ENCODE measurements at regions not wholly inside any gene's neighbourhood (a gene's known extent, or its start where the extent isn't known, plus 50 kb on each side); places are given as distances from the start of the nearest gene placed in this dataset.

- no peak for DNase-seq (ENCODE audit: low read depth)
- no peak overlapping the region for H3K4me3 ChIP-seq (ENCODE audit: low read depth, low read length)
Measured at GRCh38 chr13:95484052-95484451, 68.5 kb upstream of the CLDN10 start.

DNA sequence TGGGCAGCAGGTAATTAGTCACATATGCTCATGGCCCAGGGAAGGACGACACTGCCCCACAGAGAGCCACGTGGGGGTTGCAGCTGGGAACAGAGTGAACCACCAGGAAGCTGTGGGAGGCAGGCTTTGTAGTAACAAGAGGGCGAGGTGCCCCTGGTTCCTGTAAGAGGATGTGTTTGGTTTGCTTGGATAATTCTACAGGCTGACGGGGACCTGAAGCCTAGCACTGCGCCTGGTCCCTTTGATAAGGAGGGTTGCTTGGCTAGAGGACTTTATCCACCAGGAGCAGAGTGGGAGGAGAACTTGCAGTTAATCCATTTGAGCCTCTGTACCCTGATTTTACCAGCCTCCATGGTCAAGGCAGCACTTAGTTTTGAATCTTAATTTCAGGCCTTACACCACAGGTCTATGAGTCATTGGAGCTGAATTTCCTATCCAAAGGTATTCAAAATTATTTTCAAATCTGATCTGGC, 67.4 kb upstream of the CLDN10 start:
- DNase-seq (ENCODE audit: low read depth), result no peak
- H3K4me3 ChIP-seq (ENCODE audit: low read depth, low read length), result no peak overlapping the region

DNA sequence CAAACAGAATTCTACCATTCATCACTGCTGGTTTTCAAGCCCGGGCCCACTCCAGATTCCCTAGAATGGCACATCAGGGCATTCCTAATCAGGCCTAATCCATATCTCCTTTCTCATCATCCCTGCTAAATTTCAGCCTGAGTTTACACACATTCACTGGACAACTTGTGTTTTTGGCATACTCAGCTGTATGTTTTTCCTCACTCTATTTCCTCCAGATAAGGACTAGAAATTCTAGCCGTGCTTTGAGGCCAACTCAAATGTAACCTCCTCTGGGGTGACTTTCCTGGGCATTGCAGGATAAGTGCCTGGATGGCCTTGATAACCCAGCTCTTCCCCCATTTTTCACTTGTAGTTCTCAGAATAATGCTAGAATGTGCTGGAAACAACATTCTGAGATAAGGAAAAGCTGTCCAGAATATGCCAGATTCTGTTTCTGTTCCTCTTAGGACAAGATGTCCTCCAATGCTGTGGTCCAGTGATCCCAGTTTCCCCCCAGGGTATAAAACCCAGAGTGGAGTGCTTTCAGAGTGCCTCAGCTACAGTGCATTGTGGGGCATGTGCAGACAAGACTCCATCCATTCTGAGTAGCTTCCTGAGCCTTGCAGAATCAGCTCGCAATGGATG, 66.9 kb upstream of the CLDN10 start:
- DNase-seq (ENCODE audit: low read depth), result no peak
- H3K4me3 ChIP-seq (ENCODE audit: low read depth, low read length), result no peak overlapping the region

- DNase-seq (ENCODE audit: low read depth), result no peak
- no peak overlapping the region for H3K4me3 ChIP-seq (ENCODE audit: low read depth, low read length)
Measured at GRCh38 chr13:95492044-95492801, 60.3 kb upstream of the CLDN10 start.

DNA sequence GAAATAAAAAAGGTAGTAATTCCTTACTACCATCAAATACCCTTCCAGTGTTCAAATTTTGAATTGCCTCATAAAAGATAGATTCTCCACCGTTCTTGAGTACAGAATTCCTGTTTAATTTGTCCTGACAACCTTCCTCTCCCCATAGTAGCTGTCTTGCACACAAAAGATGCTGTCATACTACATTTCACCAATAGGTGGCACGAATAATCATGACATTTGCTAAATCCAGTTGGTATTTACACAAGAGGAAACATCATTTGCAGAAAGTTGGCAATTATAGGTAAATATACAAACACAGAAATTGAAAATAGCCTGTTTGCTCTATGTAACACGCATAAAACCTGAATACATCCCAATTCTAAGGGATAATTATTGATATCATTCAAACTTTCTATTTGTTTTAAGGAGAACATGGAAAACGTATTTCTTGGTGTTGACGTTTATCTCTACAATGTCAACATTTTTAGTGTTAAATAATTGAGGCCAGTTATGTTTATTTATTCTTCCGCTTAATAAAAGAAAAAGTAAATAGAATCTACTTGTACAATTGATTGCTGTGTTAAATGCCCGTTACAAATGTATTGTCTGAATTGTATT, 58.3 kb upstream of the CLDN10 start:
- DNase-seq (ENCODE audit: low read depth), result no peak
- H3K4me3 ChIP-seq (ENCODE audit: low read depth, low read length), result no peak overlapping the region

DNA sequence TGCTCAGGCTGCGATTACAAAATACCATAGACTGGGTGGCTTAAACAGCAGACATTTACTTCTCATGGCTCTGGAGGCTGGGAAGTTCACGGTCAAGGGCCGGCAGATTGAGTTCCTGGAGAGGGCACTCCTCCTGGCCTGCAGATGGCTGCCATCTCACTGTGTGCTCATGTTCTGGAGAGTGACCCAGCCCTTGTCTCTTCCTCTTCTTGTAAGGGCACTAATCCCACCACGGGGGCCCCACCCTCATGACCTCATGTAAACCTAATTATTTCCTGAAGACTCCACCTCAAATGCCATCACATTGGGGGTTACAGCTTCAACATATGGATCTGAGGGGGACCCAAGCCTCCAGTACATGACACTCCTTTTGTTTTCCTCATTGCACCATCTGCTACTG, 56.0 kb upstream of the CLDN10 start:
- H3K4me3 ChIP-seq (ENCODE audit: low read depth, low read length), result no peak overlapping the region
- DNase-seq (ENCODE audit: low read depth), result no peak

DNA sequence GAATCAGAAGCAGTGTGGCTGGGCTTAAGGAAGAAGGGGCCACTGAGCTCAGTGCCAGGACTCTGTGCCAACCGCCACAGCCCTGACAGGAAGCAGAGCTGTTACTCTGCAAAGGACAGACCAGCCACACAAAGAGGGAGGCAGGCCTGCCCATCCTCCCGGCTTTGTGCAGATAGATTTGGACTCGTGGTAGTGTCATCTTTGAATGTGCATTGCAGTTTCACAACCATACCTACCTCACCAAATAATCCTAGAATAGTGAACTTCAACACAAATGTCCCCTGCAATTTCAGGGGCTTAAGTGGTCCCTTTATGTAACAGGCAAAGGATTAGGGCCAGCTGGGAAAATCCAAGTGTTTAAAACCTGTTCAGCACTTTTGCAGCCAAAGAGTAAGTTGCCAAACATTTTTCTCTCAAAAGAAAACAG, 55.1 kb upstream of the CLDN10 start:
- no peak overlapping the region for H3K4me3 ChIP-seq (ENCODE audit: low read depth, low read length)
- DNase-seq (ENCODE audit: low read depth), result no peak

- no peak overlapping the region for H3K4me3 ChIP-seq (ENCODE audit: low read depth, low read length)
- no peak for DNase-seq (ENCODE audit: low read depth)
Measured at GRCh38 chr13:95498886-95499285, 53.6 kb upstream of the CLDN10 start.

- DNase-seq (ENCODE audit: low read depth), result no peak
- no peak overlapping the region for H3K4me3 ChIP-seq (ENCODE audit: low read depth, low read length)
Measured at GRCh38 chr13:95499811-95500712, 52.5 kb upstream of the CLDN10 start.

- no peak for DNase-seq (ENCODE audit: low read depth)
- H3K4me3 ChIP-seq (ENCODE audit: low read depth, low read length), result no peak overlapping the region
Measured at GRCh38 chr13:95502216-95502615, 50.3 kb upstream of the CLDN10 start.
